Testis (tissue), 2 donors: ENCODE measurements at regions not wholly inside any gene's neighbourhood (a gene's known extent, or its start where the extent isn't known, plus 50 kb on each side); places are given as distances from the start of the nearest gene placed in this dataset.

Experiments
- CTCF ChIP-seq, 3 experiments: fragments of 450-650 bp in 2 of 3; fragments of 200-600 bp in 1 of 3; sonication (generic) in 1 of 3; IDR thresholded peaks; one replicate each; pipeline ENCODE4 v1.5.1; 2016 to 2019; ENCODE audit warnings: antibody characterized with exemption in 3 of 3, mild to moderate bottlenecking in 2 of 3, moderate library complexity in 1 of 3
- POLR2A ChIP-seq: fragments of 450-650 bp; IDR thresholded peaks from one replicate; pipeline ENCODE4 v1.6.1; 2017; ENCODE audit warnings: antibody characterized with exemption, mild to moderate bottlenecking, moderate library complexity

GRCh38 chr16:35185366-35186044 lies 1726.1 kb downstream of the TP53TG3F start:
- TF ChIP-seq CTCF (IDR thresholded peaks at IDR 0.05), result no peak
- no peak for TF ChIP-seq POLR2A
